ENCODE measurements at regions not wholly inside any gene's neighbourhood (a gene's known extent, or its start where the extent isn't known, plus 50 kb on each side); places are given as distances from the start of the nearest gene placed in this dataset.

DNA sequence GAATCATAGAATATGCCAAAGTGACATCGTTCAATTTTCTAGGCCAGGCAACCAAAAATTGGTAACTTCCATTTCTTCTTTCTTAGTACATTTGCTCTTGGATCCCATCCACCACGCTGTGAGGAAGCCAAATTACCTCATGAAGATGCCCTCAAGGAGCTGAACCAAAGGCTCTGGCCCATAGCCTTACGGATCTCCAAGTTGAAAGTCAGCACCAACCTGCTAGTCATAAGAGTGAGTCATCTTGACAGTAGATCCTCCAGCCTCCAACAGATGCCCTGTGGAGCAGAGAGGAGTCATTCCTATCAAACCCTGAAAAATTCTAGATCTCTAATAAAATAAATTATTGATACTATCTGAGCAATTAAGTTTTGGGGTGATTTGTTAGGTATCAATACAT, 322.5 kb upstream of the COL8A1 start:
- TF ChIP-seq EP300 (conservative IDR thresholded peaks at IDR 0.05; ENCODE audit: poor library complexity, severe bottlenecking), result no peak
- TF ChIP-seq, protein P1, sequence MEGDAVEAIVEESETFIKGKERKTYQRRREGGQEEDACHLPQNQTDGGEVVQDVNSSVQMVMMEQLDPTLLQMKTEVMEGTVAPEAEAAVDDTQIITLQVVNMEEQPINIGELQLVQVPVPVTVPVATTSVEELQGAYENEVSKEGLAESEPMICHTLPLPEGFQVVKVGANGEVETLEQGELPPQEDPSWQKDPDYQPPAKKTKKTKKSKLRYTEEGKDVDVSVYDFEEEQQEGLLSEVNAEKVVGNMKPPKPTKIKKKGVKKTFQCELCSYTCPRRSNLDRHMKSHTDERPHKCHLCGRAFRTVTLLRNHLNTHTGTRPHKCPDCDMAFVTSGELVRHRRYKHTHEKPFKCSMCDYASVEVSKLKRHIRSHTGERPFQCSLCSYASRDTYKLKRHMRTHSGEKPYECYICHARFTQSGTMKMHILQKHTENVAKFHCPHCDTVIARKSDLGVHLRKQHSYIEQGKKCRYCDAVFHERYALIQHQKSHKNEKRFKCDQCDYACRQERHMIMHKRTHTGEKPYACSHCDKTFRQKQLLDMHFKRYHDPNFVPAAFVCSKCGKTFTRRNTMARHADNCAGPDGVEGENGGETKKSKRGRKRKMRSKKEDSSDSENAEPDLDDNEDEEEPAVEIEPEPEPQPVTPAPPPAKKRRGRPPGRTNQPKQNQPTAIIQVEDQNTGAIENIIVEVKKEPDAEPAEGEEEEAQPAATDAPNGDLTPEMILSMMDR (IDR thresholded peaks at IDR 0.05; ENCODE audit: poor library complexity, severe bottlenecking), result no peak

Data from neural cell (in vitro differentiated cells).